Stomach (tissue), 4 donors: ENCODE measurements at regions not wholly inside any gene's neighbourhood (a gene's known extent, or its start where the extent isn't known, plus 50 kb on each side); places are given as distances from the start of the nearest gene placed in this dataset.

Source experiments
- EP300 ChIP-seq: sonication (generic); formaldehyde crosslinking; IDR thresholded peaks from one replicate; pipeline ENCODE4 v1.6.1; 2017; ENCODE audit warnings: antibody characterized with exemption
- POLR2A ChIP-seq, 4 donors: fragments of 450-650 bp; IDR thresholded peaks; one replicate each; pipeline ENCODE4 v1.6.1; 2016; ENCODE audit warnings: antibody characterized with exemption in 4 of 4, control low read depth in 2 of 4, mild to moderate bottlenecking in 1 of 4, moderate library complexity in 1 of 4
- POLR2AphosphoS5 ChIP-seq, 3 donors: sonication (generic); formaldehyde crosslinking; IDR thresholded peaks; one replicate each; pipeline ENCODE4 v1.6.1; 2016; ENCODE audit warnings: antibody characterized with exemption in 3 of 3
- TF ChIP-seq, protein P1 (sequence below), 7 experiments: fragments of 450-650 bp in 4 of 7; fragments of 200-600 bp in 3 of 7; sonication (generic) in 3 of 7; IDR thresholded peaks; one replicate each; pipeline ENCODE4 v1.5.1; 2016 to 2019; ENCODE audit warnings: antibody characterized with exemption in 7 of 7, control low read depth in 2 of 7, mild to moderate bottlenecking in 1 of 7

DNA sequence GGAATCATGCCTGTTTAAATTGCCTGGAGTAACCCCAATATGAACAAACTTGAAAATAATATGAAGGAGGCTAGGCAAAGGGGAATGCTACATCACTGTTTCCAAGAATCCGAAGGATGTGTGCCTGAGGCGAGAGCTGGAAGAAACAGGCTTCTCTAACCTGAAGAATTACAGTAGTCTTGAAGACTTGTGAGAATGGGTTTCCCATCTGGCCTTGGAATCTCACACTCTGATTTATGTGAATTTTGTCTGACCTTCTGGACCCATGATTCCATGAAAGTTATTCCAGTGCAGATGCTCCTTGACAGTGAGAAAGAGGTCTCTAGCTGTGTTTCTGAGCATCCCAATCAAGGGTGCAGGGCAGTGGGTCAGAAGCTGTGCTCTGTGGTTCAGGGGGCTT, 122.1 kb upstream of the PARP11 start:
- TF ChIP-seq, protein P1, sequence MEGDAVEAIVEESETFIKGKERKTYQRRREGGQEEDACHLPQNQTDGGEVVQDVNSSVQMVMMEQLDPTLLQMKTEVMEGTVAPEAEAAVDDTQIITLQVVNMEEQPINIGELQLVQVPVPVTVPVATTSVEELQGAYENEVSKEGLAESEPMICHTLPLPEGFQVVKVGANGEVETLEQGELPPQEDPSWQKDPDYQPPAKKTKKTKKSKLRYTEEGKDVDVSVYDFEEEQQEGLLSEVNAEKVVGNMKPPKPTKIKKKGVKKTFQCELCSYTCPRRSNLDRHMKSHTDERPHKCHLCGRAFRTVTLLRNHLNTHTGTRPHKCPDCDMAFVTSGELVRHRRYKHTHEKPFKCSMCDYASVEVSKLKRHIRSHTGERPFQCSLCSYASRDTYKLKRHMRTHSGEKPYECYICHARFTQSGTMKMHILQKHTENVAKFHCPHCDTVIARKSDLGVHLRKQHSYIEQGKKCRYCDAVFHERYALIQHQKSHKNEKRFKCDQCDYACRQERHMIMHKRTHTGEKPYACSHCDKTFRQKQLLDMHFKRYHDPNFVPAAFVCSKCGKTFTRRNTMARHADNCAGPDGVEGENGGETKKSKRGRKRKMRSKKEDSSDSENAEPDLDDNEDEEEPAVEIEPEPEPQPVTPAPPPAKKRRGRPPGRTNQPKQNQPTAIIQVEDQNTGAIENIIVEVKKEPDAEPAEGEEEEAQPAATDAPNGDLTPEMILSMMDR (IDR thresholded peaks at IDR 0.05): no peak
- TF ChIP-seq POLR2A (IDR thresholded peaks at IDR 0.05) (no peak), POLR2AphosphoS5 (IDR thresholded peaks at IDR 0.05) (no peak), EP300 (no peak)
